ENCODE measurements at regions not wholly inside any gene's neighbourhood (a gene's known extent, or its start where the extent isn't known, plus 50 kb on each side); places are given as distances from the start of the nearest gene placed in this dataset.

DNA sequence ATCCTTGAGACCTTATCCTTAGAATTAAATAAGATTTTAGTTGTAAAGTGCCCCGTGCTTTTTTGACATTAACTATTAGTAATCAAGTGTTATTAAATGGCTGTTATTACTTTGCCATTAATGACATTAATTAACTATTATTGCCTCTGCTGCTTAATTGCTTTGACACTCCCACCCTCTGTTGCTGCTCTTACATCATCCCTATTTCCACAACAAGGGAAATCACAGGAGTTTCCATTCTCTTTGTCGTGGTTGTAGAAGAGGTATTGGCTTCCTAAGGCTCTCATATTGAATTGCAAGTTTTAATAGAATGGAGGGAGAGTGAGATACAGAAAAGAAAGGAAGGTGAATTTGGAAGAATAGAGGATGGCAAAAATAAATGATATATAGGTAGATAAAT is 545.8 kb downstream of the MMUT start:
- Histone ChIP-seq H3K36me3 (no peaks in the 10 kb centered on the region), H3K27me3 (no peaks in the 10 kb centered on the region), H3K4me1 (no peaks in the 10 kb centered on the region), H3K9me3 (no peaks in the 10 kb centered on the region), H3K27ac (no peak overlapping the region), H3K4me3 (no peak overlapping the region)
- intact Hi-C loops (cut with DNase I; ENCODE audit: low total_unique reads): no loop called here
- TF ChIP-seq, protein P1, sequence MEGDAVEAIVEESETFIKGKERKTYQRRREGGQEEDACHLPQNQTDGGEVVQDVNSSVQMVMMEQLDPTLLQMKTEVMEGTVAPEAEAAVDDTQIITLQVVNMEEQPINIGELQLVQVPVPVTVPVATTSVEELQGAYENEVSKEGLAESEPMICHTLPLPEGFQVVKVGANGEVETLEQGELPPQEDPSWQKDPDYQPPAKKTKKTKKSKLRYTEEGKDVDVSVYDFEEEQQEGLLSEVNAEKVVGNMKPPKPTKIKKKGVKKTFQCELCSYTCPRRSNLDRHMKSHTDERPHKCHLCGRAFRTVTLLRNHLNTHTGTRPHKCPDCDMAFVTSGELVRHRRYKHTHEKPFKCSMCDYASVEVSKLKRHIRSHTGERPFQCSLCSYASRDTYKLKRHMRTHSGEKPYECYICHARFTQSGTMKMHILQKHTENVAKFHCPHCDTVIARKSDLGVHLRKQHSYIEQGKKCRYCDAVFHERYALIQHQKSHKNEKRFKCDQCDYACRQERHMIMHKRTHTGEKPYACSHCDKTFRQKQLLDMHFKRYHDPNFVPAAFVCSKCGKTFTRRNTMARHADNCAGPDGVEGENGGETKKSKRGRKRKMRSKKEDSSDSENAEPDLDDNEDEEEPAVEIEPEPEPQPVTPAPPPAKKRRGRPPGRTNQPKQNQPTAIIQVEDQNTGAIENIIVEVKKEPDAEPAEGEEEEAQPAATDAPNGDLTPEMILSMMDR (IDR thresholded peaks at IDR 0.05): no peak
- DNase-seq: no peak

DNA sequence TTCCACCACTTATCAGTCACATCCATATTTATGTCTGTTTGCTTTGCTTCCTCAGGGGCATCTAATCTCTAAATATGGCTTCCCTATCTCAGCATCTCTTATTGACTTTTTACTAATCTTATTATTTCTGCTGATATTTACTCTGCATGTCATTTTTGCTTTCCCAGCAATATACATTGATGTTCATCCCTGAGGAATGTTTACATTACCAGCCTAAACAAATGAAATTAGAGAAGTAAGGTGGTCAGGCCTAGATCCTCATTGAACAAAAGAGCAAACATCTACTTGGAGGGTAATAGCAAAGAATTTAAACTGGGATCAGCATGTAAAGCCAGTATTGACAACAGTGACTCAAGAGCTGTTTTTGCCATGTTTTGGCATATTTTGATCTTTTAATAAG is 546.4 kb downstream of the MMUT start:
- Histone ChIP-seq H3K36me3 (no peaks in the 10 kb centered on the region), H3K4me3 (no peak overlapping the region), H3K27me3 (no peaks in the 10 kb centered on the region), H3K4me1 (no peaks in the 10 kb centered on the region), H3K27ac (no peak overlapping the region), H3K9me3 (no peaks in the 10 kb centered on the region)
- DNase-seq: no peak
- TF ChIP-seq, protein P1 (IDR thresholded peaks at IDR 0.05): no peak
- intact Hi-C loops (cut with DNase I; ENCODE audit: low total_unique reads): no loop called here

DNA sequence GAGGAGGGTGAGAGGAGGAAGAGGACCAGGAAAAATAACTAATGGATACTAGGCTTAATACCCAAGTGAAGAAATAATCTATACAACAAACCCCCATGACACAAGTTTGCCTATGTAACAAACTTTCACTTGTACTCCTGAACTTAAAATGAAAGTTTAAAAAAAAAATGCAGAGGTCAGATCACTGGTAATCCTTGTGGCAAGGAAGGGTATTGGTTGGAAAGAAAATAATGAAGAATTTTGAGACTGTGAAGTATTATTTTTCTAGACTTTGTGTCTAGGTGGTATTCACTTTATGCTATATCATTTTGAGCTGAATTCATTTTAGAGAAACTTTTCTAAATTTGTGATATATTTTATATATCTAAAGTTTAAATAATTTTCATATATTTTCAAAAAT is 547.5 kb downstream of the MMUT start:
- Histone ChIP-seq H3K4me1 (no peaks in the 10 kb centered on the region), H3K9me3 (no peaks in the 10 kb centered on the region), H3K27me3 (no peaks in the 10 kb centered on the region), H3K4me3 (no peak overlapping the region), H3K36me3 (no peaks in the 10 kb centered on the region), H3K27ac (no peak overlapping the region)
- TF ChIP-seq, protein P1 (IDR thresholded peaks at IDR 0.05): no peak
- DNase-seq: no peak
- intact Hi-C loops (cut with DNase I; ENCODE audit: low total_unique reads): no loop called here

DNA sequence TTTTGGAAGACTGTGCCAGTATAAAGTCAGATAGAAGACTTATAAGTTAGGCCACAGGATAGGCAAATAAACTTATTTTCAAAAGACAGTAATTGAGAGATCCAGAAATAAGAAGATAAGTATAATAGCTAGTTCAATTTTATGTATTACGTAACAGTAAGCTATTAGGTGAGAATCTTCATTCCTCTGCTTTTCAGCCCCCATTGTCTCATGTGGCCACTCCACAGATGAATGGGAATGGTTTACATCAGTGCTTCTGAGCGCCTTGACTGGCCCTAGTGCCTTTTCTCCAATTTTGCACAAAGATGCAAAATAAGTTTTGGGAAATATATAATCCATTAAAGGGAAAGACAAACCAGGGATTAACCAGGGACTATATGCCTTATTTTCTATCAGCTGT is 550.5 kb downstream of the MMUT start:
- H3K4me3 ChIP-seq: no peak overlapping the region
- no peaks in the 10 kb centered on the region for H3K4me1 ChIP-seq
- no peaks in the 10 kb centered on the region for H3K27me3 ChIP-seq
- no peak overlapping the region for H3K27ac ChIP-seq
- intact Hi-C loops (cut with DNase I; ENCODE audit: low total_unique reads): no loop called here
- DNase-seq: no peak
- TF ChIP-seq, protein P1 (IDR thresholded peaks at IDR 0.05): no peak
- H3K9me3 ChIP-seq: no peaks in the 10 kb centered on the region
- no peaks in the 10 kb centered on the region for H3K36me3 ChIP-seq

DNA sequence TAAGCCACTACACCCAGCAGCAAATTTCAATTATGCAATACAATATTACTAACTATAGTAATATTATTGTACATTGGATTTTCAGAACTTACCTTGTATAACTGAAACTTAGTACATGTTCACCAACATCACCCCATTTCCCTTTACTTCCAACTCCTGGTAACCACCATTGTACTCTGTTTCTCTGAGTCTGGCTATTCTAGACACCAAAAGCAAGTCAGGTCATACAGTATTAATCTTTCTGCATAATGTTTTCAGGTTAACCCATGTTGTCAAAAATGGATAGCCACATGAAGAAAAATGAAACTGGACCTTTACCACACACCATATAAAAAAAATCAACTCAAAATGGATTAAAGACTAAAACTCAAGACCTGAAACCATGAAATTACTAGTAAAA is 558.2 kb downstream of the MMUT start:
- no peak for DNase-seq
- Histone ChIP-seq H3K4me3 (no peak overlapping the region), H3K9me3 (no peaks in the 10 kb centered on the region), H3K27ac (no peak overlapping the region), H3K4me1 (no peaks in the 10 kb centered on the region), H3K36me3 (no peaks in the 10 kb centered on the region), H3K27me3 (no peaks in the 10 kb centered on the region)
- intact Hi-C loops (cut with DNase I; ENCODE audit: low total_unique reads): no loop called here
- TF ChIP-seq, protein P1 (IDR thresholded peaks at IDR 0.05): no peak

DNA sequence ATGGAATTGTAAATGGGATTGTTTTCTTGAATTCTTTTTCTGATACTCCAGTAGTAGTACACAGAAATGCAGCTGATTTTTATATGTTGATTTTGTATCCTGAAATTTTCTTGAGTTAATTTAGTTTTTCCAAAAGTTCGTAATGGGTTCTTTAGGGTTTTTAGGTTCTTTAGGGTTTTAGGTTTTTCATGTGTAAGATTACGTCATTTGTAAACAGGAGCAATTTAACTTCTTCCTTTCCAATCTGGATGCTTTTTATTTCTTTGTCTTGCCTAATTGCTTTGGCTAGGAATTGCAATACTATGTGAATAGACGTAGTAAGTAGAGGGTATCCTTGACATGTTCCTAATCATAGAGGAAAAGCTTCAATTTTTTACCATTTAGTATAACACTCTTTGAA is 568.6 kb downstream of the MMUT start:
- H3K27ac ChIP-seq: no peak overlapping the region
- no peaks in the 10 kb centered on the region for H3K4me1 ChIP-seq
- H3K27me3 ChIP-seq: no peaks in the 10 kb centered on the region
- DNase-seq: no peak
- no peaks in the 10 kb centered on the region for H3K9me3 ChIP-seq
- TF ChIP-seq, protein P1 (IDR thresholded peaks at IDR 0.05): no peak
- no peaks in the 10 kb centered on the region for H3K36me3 ChIP-seq
- intact Hi-C loops (cut with DNase I; ENCODE audit: low total_unique reads): no loop called here
- H3K4me3 ChIP-seq: no peak overlapping the region
